Stimulated activated CD4-positive, alpha-beta T cell treated with anti-CD3 and anti-CD28 coated beads, Interleukin-15, amount 100 ng/mL, for 48 hours (primary cell): ENCODE measurements at regions not wholly inside any gene's neighbourhood (a gene's known extent, or its start where the extent isn't known, plus 50 kb on each side); places are given as distances from the start of the nearest gene placed in this dataset.

Experiments used
- DNase-seq, 2 donors: peaks; one replicate each; pipeline ENCODE4 v3.0.0-alpha.2; 2020; ENCODE audit warnings: low read depth in 2 of 2

DNA sequence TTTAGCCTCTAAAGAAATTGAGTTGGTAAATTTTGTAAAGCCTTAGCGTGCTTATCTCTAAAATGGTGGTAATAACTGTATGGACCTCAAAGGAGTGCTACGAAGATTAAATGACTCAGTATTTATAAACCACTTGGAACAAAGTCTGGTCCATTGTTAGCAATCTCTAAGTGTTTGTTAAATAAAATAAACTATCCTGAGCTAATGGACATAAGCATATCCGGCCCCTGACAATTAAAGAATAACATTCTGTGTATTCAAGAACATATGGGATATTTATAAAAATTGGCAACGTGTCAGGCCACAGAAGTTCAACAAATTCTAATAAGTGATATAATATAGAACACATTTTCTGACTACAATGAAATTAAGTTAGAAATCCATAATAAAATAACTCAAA, 71.0 kb downstream of the MYEOV start:
- DNase-seq: no peak

DNA sequence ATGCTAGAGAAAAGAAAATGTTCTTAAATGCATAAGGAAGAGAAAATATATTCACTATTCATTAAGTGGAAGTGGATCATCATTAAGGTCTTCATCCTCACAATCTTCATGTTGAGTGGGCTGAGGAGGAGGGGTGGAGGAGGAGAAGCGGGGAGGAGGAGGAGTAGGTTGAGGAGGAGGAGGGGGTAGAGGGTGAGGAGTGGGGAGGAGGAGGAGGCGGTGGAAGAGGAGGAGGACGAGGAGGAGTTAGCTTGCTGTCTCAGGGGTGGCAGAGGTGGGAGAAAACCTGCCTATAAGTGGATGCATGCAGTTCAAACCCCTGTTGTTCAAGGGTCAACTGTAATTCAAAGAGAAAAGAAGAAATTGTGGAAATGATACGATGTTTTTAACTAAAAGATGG, 71.6 kb downstream of the MYEOV start:
- no peak for DNase-seq

DNA sequence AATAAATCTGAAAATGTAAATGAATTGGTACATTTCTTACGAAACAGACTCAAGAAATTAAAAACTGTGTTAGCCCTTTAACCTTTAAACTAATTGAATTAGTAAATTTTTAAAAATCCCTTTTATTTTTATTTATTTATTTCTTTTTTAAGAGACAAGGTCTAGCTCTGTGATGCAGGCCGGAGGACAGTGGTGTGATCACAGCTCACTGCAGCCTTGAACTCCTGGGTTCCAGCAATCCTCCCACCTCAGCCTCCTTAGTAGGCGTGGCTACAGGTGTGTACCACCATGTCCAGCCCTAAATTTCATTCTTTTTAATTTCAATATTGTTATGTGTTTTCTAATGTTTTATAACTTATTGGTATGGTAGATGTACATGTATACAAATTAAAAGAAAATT, 72.6 kb downstream of the MYEOV start:
- no peak for DNase-seq

DNA sequence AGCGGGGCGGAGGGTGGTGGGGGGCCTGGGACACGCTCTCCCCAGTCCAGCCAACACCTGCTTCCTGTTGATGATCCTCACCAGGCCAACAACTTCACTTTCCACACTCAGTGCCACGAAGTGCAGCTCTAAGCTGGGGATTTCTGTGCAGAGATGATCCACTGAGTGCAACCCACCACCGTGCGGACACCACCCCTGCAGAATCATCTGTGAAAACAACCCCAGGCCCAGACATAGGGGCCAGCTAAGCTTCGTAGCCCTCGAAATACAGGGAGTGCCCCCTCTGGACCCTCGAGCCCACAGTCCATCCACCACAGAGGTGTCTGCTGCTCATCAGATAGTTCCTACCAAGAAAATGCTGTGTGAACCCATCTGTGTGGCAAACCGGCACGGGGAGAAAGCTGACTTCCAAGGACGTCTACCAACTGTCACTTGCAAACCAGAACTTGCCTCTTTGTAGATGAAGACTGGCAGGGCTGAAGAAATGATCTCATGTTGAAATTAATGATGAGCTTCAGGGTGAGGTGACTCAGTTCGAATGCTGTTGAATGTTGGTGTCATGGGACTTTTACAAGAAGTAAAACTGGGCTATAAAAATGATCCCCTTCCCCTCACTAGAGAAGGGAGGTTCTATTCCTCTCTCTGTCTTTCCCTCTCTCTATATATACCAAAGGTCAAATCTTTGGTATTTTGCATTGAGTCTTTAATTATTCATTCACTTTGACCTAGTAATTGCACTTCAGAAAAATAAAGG, 73.4 kb downstream of the MYEOV start:
- no peak for DNase-seq

DNA sequence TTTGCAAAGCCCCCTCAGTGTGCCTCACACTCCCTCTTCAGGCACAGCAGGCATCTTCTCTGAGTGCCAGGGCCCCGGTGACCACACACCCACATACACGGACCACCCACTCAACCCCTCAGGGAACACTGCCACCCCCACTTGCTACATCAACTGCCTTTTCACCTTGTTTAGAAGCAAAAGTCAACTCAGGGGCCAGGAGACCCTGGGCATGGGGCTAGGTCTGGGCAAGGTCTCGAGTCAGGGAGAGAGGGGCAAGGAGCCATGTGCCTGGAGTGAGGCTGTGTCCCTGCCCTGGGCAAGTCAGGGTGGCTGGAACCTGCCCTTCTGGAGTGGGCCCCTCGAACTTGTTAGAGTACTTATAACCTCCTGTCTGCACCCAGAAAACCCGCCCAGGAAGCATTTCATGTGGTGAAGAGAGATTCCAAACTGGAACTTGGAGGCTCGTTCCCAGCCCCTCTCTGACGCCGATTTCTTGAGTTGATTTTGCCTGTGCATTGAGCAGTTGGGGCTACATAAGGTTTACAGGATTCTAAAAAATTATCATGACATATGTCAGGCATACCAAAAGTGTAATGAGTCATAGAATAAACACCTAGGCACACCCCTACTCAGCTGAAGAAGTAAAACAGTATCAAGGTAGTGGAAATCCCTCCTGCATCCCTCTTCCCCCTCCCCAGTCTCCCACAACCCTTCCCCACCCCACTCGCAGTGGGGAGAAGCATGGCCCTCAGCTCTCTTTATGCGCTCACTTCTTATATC, 74.3 kb downstream of the MYEOV start:
- no peak for DNase-seq

DNA sequence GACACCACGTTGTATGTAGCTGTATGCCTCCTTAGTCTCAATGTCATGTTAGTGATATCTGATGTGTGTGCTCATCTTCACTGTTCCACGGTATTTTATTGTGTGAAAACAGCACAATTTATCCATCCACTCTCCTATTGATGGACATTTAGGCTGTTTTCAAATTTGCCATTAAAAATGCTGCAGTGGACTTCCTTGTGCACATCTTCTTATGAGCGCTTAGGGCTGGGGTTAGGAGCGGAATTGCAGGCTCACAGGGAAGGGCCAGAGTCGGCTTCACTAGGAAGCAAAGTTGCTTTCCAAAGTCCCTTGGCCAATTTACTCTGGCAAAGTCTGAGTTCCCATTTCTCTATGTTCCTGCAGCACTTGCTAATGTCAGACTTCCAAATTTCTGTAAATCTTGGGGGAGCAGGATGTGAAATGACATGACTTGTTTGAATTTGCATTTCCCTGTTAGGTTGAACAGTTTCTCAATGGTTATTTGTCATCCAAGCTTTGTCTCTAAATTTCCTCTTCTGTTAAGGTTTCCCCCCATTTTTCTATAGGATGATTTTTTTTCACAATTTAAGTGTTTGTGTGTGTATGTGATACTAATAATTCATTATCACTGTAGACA, 75.4 kb downstream of the MYEOV start:
- no peak for DNase-seq

DNA sequence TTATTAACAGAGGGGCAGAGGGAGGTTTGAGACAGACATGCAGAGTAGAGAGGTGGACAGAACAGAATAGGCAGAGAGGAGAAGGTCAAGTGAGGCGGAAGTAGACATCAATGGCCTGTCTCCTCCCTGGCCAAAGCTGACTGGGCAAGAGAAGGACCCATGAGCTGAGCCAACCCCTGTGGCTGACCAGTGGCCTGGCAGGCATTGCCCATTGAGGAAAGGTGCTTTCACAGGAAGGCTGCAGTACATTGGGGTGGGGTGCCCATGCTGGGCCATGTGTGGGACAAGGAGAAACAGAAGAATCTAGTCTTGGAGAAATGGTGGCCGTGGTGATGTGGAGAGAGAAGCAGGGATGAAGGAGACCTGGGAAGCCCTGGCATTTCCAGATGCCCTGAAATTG, 76.0 kb downstream of the MYEOV start:
- no peak for DNase-seq

DNA sequence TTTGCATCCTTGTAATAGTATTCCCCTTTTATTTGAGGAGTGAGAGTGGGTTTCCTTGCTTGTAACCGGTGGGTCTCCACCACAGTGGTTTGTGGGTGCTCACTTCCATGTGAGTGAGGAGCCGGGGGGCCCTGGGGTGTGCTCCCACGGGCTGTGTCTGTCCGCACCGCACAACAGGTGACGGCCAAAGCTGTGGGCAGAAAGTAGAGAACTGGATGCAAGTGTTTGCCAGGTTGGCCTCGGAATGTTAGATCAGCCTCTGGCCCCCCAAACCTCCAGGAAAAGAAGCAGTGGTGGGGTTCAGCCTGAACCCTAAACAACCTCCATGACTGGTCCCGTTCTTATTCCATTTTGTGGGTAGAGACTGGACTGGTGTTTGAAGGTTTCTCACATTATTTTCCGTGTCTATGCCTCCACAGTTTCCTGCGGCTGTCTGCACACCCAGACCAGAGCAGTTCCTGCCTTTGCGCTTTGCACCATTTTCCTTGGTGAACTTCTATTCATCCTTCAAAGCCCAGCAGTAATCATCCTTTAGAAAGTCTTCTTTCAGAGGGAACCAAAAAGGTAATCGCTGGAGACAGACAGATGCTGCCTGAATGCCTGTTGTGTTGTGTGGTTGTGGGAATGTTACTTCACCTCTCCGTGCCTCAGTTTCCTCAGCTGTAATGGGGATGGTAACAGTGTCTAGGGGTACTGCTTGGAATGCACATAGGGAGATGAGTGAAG, 77.2 kb downstream of the MYEOV start:
- DNase-seq: no peak

DNA sequence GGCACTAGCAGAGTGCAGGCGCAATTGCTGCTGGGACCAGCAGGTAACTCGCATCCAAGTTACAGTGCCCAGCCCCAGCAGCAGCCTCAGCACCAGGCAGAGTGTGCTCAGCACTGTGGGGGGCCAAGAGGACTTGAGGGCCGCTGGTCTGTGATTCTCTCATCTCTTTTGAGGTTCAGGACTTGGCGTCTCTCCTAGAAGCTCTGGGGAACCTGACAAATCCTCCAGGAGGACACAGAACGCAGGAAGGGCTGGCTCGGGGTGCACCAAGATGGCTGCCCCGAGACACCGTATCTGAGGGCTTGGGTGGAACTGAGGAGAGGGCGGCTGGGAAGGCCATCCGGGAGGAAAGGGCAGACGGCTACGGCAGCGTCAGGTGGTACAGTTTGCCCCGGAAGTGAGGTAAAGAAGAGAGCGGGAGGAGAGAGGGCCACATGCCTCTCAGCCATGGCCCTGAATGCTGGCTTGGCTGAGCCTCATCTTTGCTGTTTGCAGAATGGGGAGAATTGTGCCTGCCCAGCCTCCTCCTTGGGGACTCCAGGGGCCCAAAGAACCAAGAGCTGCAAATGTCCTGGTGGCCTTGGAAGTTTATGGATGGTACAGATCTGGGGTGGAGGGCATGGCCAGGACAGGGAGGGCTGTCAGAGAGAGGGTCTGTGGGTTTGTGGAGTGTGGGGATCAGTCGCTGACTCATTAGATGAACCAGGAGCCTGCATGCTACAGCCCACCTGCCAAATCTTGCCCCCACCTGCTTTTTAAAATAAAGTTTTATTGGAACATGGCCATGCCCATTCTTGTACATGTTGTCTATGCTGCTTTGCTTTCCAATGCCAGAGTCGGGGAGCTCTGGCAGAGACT, 78.0 kb downstream of the MYEOV start:
- no peak for DNase-seq

DNA sequence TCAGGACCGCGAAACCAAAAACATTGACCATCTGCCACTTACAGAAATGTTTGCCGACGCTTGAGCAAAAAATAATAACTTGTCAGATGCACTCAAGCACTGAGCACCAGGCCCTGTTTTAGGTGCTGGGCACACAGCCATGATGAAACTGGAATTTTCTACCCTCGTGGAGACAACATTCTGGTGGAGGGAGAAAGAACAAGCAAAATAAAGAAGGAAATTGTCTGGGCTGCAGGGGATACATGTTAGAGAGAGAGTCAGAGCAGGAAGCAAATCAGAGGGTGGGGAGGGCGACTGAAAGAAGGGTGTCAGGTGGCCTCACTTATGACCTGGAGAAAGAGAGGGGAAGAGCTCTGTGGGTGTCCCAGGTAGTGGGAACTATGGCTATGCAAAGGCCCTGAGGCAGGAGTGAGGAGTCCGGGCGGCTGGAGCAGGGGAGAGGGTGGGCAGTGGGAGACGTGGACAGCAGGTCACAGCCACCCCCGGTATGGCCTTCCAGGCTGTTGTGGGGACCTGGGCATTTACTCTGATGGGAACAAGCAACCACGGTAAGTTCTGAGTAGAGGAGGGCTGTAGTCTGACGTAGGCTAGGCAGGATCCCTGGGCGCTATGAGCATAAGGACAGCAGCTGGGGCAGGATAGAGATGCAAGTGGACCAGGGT, 78.8 kb downstream of the MYEOV start:
- no peak for DNase-seq

DNA sequence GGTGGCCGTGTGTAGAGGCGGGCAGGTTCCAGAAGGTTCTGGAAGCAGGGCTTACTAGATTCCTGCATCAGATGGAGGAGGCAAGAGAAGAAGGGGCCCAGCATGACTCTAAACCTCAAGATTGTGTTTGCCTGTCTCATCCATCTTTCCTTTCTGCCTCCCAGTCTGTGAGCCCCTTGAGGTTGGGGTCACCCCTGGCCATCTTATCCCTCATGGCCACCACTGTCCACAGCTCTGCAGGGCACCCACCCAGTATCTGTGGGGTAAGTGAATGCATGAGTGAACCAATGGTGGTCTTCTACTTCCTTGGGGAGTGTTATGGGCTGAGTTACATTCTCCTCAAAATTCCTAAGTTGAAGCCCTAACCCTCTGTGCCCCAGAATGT, 79.3 kb downstream of the MYEOV start:
- no peak for DNase-seq

DNA sequence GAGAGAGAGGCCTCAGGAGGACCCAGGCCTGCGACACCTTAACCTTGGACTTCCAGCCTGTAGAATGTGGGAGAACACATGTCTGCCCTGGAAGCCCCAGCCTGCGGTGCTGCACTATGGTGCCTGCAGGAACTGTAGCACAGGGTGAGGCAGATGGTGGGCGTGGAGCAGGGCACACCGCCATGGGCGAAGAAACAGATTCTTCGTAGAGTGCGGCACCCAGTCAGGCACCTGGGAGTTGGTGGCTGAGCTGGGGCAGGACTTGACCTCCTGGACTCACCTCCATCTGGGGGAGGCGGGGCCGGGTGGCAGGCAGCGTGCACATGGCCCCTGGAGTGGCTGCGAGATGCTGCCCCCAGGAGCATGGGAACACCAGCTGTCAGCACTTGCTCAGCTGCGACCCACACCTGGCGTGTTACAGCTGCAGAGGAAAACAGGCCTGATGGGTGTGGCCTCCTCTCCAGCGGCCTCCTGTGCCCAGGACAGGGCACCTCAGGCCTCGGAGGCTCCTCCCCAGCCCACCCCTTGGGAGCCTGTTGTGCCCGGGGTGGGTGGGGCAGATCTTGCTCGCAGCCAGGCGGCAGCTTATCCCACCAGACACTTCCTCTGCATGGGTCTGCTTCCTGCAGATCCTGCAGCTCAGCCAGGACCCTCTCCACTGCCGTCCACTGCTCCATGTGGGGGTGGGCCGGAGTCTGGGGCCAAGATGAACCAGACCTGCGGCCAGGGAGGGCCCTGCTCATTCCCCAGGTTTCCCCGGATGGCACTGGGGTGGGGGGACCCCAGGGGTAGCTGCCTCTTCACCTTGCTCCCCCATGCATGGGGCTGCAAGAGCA, 80.4 kb downstream of the MYEOV start:
- no peak for DNase-seq

DNA sequence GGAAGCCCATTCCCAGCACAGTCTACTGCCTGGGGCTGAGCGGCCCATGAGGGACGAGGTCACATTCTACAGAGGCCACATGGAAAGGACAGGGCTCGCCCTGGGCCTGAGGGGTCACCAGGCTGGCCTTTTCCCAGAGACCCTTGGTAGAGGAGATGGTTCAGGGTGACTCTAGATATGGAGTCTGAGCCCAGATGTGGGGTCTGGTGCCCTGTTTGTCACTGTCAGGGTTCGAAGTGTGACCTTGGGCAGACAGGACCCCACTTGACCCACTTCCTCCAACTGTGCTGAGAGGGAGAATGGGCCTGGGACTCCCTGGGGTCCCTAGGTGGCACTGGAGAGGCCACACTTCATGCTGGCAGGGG, 81.0 kb downstream of the MYEOV start:
- no peak for DNase-seq

DNA sequence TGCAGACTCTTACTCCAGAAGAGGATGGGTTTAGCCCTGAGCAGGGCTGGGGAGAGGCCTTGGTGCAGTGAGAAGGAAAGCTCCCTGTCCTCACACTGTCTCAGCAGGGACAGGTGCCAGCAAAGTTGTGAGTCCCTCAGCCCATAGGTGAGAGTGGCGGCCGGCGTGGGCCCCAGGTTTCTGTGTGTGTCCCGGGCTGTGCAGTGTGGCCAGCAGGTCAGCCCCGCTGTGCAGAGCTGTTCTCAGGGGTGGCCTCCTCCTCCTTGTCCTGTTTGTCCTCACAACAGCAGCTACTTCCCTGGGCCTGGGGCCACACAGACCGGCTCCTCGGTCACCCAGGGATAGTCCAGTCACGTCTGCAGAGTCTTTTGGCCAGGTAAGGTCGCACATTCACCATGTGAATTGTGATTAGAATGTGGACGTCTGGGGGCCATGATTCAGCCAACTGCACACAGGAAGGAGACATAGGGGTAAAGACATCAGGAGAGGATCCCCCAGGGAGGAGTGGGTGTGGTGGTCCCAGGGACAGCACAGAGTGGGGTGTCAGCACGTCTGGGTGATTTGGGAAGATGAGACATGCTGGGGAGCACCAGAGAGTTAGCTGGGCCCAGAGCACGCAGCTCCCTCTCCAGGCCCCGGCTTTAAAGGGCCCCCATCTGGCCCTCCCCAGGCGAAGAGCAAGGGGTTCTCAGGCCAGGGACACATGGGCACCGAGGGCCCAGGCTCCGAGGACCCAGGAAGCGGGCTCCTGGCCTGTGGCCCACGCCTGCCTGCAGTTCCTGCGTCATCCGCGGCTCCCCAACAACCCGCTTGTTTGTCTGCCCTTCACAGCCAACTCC, 81.6 kb downstream of the MYEOV start:
- DNase-seq: no peak

DNA sequence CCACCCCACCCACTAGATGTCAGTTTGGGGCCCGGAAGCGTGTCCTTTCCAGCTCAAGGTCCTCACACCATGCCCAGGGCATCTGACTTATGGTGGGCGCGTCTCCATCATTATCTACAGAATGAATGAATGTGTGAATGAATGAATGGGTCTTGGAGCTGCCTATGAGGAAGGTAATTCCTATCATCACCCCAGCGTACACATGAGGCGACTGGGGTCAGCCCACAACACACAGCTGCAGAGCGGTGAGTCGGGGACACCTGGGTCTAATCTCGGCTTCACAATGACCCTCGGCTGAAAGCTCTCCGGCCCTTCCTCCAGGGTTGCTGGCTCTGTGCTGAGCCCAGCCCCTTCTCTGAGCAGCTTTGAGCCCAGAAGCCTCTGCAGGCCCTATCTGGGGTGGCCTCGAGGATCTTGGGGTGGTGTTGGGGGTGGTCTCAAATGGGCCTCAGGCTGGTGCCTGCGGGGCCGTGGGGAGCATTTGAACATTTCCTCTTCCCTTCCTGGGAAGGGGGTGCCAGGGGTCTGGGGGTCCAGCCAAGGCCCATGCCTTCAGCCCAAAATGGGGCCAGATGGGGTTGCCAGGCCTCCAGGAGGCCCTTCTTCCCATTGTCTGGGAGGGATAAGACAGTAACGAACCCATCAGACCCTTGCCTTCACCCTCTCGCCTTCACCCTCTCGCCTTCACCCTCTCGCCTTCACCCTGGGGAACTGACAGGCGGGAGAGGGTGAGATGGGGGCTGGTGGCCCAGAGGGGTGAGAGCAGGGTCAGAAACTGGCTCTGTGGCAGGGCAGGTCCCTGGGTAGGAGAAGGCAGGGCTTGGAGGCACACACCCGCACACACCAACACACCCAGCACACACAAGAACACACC, 82.4 kb downstream of the MYEOV start:
- DNase-seq: no peak

DNA sequence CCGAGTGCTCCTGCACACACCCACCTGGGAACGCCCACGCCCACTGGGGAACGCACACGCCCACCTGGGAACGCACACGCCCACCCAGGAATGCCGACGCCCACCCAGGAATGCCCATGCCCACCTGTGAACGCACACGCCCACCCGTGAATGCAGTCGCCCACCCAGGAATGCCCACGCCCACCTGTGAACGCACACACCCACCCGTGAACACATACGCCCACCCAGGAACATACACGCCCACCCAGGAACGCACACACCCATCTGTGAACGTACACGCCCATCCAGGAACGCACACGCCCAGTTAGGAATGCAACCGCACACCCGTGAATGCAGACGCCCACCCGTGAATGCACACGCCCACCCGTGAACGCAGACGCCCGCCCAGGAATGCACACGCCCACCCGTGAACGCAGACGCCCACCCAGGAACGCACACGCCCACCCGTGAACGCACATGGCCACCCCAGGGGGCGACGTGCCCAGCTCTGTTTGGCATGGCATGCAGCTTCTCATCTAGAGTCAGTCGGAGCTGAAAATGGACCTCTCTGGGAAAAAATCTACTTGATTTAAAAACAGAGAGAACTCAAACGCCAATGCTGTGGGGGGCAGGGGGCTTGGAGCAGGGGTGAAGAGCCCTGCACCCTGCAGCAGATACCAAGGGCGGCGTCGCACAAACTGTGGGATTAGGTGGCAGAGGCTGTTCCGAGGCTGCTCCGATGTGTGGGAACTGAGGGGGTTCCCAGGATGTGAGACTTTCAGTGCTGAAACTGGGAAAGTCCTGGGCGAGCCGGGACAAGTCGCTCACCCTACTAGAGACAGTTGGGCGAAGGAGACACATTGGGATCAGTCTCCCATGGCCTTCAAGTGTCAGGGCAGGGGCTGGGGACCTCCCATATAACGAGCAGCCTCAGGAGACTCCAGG, 83.3 kb downstream of the MYEOV start:
- no peak for DNase-seq

DNA sequence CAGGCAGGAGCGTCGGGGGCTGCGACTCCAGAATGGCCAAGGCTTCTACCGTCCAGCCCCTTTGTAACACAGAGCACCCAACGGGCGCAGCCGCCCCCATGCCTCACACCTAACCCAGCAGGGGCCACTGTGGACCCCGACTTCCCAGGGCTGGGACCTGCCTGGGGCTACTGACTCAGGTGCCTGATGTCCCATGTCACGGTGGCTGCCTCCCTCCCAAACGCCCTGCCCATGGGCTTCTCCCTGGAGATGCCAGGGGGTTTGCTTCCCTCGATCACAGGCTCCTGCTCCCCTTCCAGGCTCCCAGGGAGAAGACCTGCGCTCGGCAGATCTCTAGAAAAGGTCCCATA, 84.0 kb downstream of the MYEOV start:
- no peak for DNase-seq
